Keratinocyte (primary cell): ENCODE measurements at regions not wholly inside any gene's neighbourhood (a gene's known extent, or its start where the extent isn't known, plus 50 kb on each side); places are given as distances from the start of the nearest gene placed in this dataset.

Experiments
- DNase-seq: peaks from one replicate; pipeline ENCODE4 v3.0.0-alpha.2; 2011; ENCODE audit warnings: low read depth, missing footprints, low spot score
- FAIRE-seq: peaks from 2 replicates; lab custom pipeline; 2011; peaks lifted over from hg19 to GRCh38; lab: Jason Lieb, UNC
- H2AFZ ChIP-seq: 2 replicates; pipeline ENCODE4 v1.6.0; 2012; ENCODE audit warnings: low read length, control low read depth, inconsistent platforms; ENCODE audit not compliant: control insufficient read depth
- H3K27ac ChIP-seq: 2 replicates; pipeline ENCODE4 v1.5.1; 2011; ENCODE audit warnings: low read length; ENCODE audit not compliant: control insufficient read depth, insufficient read depth
- H3K27me3 ChIP-seq: 3 replicates; pipeline ENCODE4 v1.6.0; 2011; ENCODE audit warnings: low read length; ENCODE audit not compliant: control insufficient read depth, insufficient read depth; ENCODE audit errors: extremely low read depth
- H3K36me3 ChIP-seq, 2 experiments: 2 replicates in 1 of 2; 3 replicates in 1 of 2; pipeline ENCODE4 v1.5.1; 2011; ENCODE audit warnings: low read length in 2 of 2, mild to moderate bottlenecking in 1 of 2; ENCODE audit not compliant: control insufficient read depth in 2 of 2, insufficient read depth in 2 of 2; ENCODE audit errors: extremely low read depth in 1 of 2
- H3K4me1 ChIP-seq: 3 replicates; pipeline ENCODE4 v1.5.1; 2011; ENCODE audit warnings: low read length; ENCODE audit not compliant: control insufficient read depth, insufficient read depth; ENCODE audit errors: extremely low read depth
- H3K4me2 ChIP-seq: 3 replicates; pipeline ENCODE4 v1.6.0; 2011; ENCODE audit warnings: low read depth, low read length; ENCODE audit not compliant: control insufficient read depth, insufficient read depth; ENCODE audit errors: extremely low read depth
- H3K4me3 ChIP-seq, 3 experiments: fragments of 200-600 bp in 1 of 3; sonication (generic) in 1 of 3; 2 replicates in 2 of 3; 3 replicates in 1 of 3; pipeline ENCODE4 v1.5.1; 2011 to 2016; ENCODE audit warnings: low read length in 3 of 3, mild to moderate bottlenecking in 3 of 3, control low read depth in 2 of 3, inconsistent platforms in 1 of 3, low read depth in 1 of 3, mixed read lengths in 1 of 3, mixed run types in 1 of 3, moderate library complexity in 1 of 3; ENCODE audit not compliant: control insufficient read depth in 2 of 3, insufficient read depth in 2 of 3; ENCODE audit errors: extremely low read depth in 1 of 3
- H3K79me2 ChIP-seq: 2 replicates; pipeline ENCODE4 v1.6.0; 2012; ENCODE audit warnings: low read length; ENCODE audit not compliant: control insufficient read depth, insufficient read depth
- H3K9ac ChIP-seq: 3 replicates; pipeline ENCODE4 v1.6.0; 2011; ENCODE audit warnings: low read length; ENCODE audit not compliant: control insufficient read depth, insufficient read depth; ENCODE audit errors: extremely low read depth
- H3K9me1 ChIP-seq: 3 replicates; pipeline ENCODE4 v1.6.0; 2011; ENCODE audit warnings: low read length; ENCODE audit not compliant: control insufficient read depth, insufficient read depth; ENCODE audit errors: extremely low read depth
- H3K9me3 ChIP-seq: 2 replicates; pipeline ENCODE4 v1.5.1; 2012; ENCODE audit warnings: low read depth, low read length; ENCODE audit not compliant: control insufficient read depth
- H4K20me1 ChIP-seq: 3 replicates; pipeline ENCODE4 v1.6.0; 2011; ENCODE audit warnings: low read length; ENCODE audit not compliant: control insufficient read depth, insufficient read depth; ENCODE audit errors: extremely low read depth
- CTCF ChIP-seq, 3 experiments: IDR thresholded peaks in 1 of 3; conservative IDR thresholded peaks in 1 of 3; optimal IDR thresholded peaks in 1 of 3; 2 replicates in 2 of 3; 3 replicates in 1 of 3; pipeline versions ENCODE3 to v1.5.1; 2011; ENCODE audit warnings: low read length in 3 of 3, mild to moderate bottlenecking in 3 of 3, moderate library complexity in 2 of 3, control low read depth in 1 of 3, inconsistent platforms in 1 of 3; ENCODE audit not compliant: insufficient read depth in 2 of 3; ENCODE audit errors: extremely low read depth in 1 of 3
- EZH2 ChIP-seq: IDR thresholded peaks from one replicate; pipeline ENCODE4 v1.6.1; 2012; ENCODE audit warnings: inconsistent platforms, mild to moderate bottlenecking, low read length, moderate library complexity
- dilution Hi-C: fragments of 300-500 bp; cut with MboI; formaldehyde crosslinking; loops from one replicate; pipeline ENCODE4 v1.7.0; 2020; ENCODE audit warnings: low sequenced_read_pairs; ENCODE audit not compliant: extremely low pct_ligation_motif_present

- DNase-seq (no peak), FAIRE-seq (no peak)
- H3K9me1 ChIP-seq, result no peaks in the 10 kb centered on the region
- H4K20me1 ChIP-seq, result no peaks in the 10 kb centered on the region
- no peaks in the 10 kb centered on the region for H3K9me3 ChIP-seq
- H2AFZ ChIP-seq, result no peak overlapping the region
- H3K4me3 ChIP-seq, result no peak overlapping the region
- H3K36me3 ChIP-seq, result no peaks in the 10 kb centered on the region
- no peak overlapping the region for H3K27ac ChIP-seq
- no peak overlapping the region for H3K9ac ChIP-seq
- no peaks in the 10 kb centered on the region for H3K79me2 ChIP-seq
- no peaks in the 10 kb centered on the region for H3K27me3 ChIP-seq
- H3K4me2 ChIP-seq, result no peak overlapping the region
- dilution Hi-C loops, result no loop called here
- no peaks in the 10 kb centered on the region for H3K4me1 ChIP-seq
- TF ChIP-seq CTCF (optimal IDR thresholded peaks at IDR 0.05 in 1 of 3, IDR thresholded peaks at IDR 0.05 in 1 of 3, conservative IDR thresholded peaks at IDR 0.05 in 1 of 3; ENCODE audit: extremely low read depth in 1 of 3, insufficient read depth in 2 of 3, low read length in 3 of 3) (no peak), EZH2 (no peak)
These were observed 152.0 kb downstream of the VGLL3 start for GRCh38 chr3:86838927-86839326.

- Histone ChIP-seq H3K27ac (no peak overlapping the region), H3K4me1 (no peaks in the 10 kb centered on the region), H4K20me1 (no peaks in the 10 kb centered on the region), H2AFZ (no peak overlapping the region), H3K9me1 (no peaks in the 10 kb centered on the region), H3K79me2 (no peaks in the 10 kb centered on the region), H3K27me3 (no peaks in the 10 kb centered on the region), H3K4me2 (no peak overlapping the region), H3K9ac (no peak overlapping the region), H3K9me3 (no peaks in the 10 kb centered on the region), H3K36me3 (no peaks in the 10 kb centered on the region), H3K4me3 (no peak overlapping the region)
- DNase-seq, result no peak
- no peak for TF ChIP-seq EZH2
- TF ChIP-seq CTCF (optimal IDR thresholded peaks at IDR 0.05 in 1 of 3, IDR thresholded peaks at IDR 0.05 in 1 of 3, conservative IDR thresholded peaks at IDR 0.05 in 1 of 3; ENCODE audit: extremely low read depth in 1 of 3, insufficient read depth in 2 of 3, low read length in 3 of 3), result no peak
- dilution Hi-C loops, result no loop called here
- no peak for FAIRE-seq
These were observed 153.1 kb downstream of the VGLL3 start for GRCh38 chr3:86837871-86838270.
